ENCODE measurements at regions not wholly inside any gene's neighbourhood (a gene's known extent, or its start where the extent isn't known, plus 50 kb on each side); places are given as distances from the start of the nearest gene placed in this dataset.

DNA sequence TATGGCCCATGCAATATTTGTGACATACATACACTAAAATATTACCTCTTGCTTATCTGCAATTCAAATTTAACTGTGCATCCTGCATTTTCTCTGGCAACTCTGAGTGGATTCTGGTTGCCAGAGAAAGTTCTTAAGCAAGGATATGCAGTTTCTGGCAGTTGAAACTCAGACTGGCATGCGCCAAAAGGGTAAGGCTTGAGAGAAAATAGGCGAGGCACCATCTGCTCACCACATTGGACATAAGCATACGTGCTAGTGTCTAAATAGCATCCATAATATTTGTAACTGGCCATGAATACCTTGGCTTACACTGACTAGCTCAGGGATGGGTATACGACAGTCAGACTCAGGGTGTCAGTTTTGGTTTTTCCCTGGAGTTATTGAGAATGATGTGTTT is 465.1 kb downstream of the DOK5 start:
- TF ChIP-seq, protein P1, sequence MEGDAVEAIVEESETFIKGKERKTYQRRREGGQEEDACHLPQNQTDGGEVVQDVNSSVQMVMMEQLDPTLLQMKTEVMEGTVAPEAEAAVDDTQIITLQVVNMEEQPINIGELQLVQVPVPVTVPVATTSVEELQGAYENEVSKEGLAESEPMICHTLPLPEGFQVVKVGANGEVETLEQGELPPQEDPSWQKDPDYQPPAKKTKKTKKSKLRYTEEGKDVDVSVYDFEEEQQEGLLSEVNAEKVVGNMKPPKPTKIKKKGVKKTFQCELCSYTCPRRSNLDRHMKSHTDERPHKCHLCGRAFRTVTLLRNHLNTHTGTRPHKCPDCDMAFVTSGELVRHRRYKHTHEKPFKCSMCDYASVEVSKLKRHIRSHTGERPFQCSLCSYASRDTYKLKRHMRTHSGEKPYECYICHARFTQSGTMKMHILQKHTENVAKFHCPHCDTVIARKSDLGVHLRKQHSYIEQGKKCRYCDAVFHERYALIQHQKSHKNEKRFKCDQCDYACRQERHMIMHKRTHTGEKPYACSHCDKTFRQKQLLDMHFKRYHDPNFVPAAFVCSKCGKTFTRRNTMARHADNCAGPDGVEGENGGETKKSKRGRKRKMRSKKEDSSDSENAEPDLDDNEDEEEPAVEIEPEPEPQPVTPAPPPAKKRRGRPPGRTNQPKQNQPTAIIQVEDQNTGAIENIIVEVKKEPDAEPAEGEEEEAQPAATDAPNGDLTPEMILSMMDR (conservative IDR thresholded peaks at IDR 0.05) = no peak
- TF ChIP-seq ZFX (IDR thresholded peaks at IDR 0.05) = no peak
